GM12892 (cell line): ENCODE measurements at regions not wholly inside any gene's neighbourhood (a gene's known extent, or its start where the extent isn't known, plus 50 kb on each side); places are given as distances from the start of the nearest gene placed in this dataset.

Experiments
- POLR2A ChIP-seq: IDR thresholded peaks from 2 replicates; pipeline ENCODE4 v1.6.1; 2011; ENCODE audit warnings: low read depth, low read length, control low read depth
- POLR2AphosphoS5 ChIP-seq: IDR thresholded peaks from 2 replicates; pipeline ENCODE4 v1.6.1; 2011; ENCODE audit warnings: low read depth, low read length, control low read depth
- TAF1 ChIP-seq: IDR thresholded peaks from 2 replicates; pipeline ENCODE4 v1.6.1; 2011; ENCODE audit warnings: low read depth, mild to moderate bottlenecking, control low read depth, low read length, borderline replicate concordance

GRCh38 chr17:21528031-21528695, 152.0 kb downstream of the KCNJ12 start:
- TF ChIP-seq POLR2A (no peak), TAF1 (no peak), POLR2AphosphoS5 (no peak)
